Loucy (cell line): ENCODE measurements at regions not wholly inside any gene's neighbourhood (a gene's known extent, or its start where the extent isn't known, plus 50 kb on each side); places are given as distances from the start of the nearest gene placed in this dataset.

Source experiments
- CTCF ChIP-seq: fragments of 200-600 bp; sonication (generic); conservative IDR thresholded peaks from 2 replicates; pipeline ENCODE4 v1.5.1; 2014; ENCODE audit warnings: mild to moderate bottlenecking, antibody characterized with exemption, low read length
- EZH2phosphoT487 ChIP-seq: fragments of 200-600 bp; IDR thresholded peaks from 2 replicates; pipeline ENCODE4 v1.6.1; 2018; ENCODE audit warnings: antibody characterized with exemption, mild to moderate bottlenecking, moderate library complexity, borderline replicate concordance

GRCh38 chr5:100017520-100018262, 517.5 kb upstream of the FAM174A start:
- TF ChIP-seq CTCF (no peak), EZH2phosphoT487 (no peak)
